ENCODE measurements at regions not wholly inside any gene's neighbourhood (a gene's known extent, or its start where the extent isn't known, plus 50 kb on each side); places are given as distances from the start of the nearest gene placed in this dataset.

- TF ChIP-seq HNRNPH1 (optimal IDR thresholded peaks at IDR 0.05; ENCODE audit: low read depth, low read length) (no peak), ZKSCAN1 (IDR thresholded peaks at IDR 0.05; ENCODE audit: low read depth, low read length) (no peak), EZH2 (IDR thresholded peaks at IDR 0.05; ENCODE audit: borderline replicate concordance, low read depth, low read length) (no peak), NFYB (IDR thresholded peaks at IDR 0.05; ENCODE audit: extremely low read depth, insufficient read length) (no peak), SP1 (CRISPR knock-in tag; IDR thresholded peaks at IDR 0.05) (no peak), KLF6 (CRISPR knock-in tag; IDR thresholded peaks at IDR 0.05; ENCODE audit: borderline replicate concordance) (no peak), TRIM24 (IDR thresholded peaks at IDR 0.05) (no peak), CBX2 (IDR thresholded peaks at IDR 0.05; ENCODE audit: insufficient read depth, low read length, poor library complexity, severe bottlenecking) (no peak), STAT5B (CRISPR knock-in tag; IDR thresholded peaks at IDR 0.05) (no peak), ZNF584 (CRISPR knock-in tag; IDR thresholded peaks at IDR 0.05; ENCODE audit: low read depth) (no peak)
These were observed 112.6 kb downstream of the BRMS1L start for GRCh38 chr14:35938770-35939169.

Measured in K562 (cell line).